PC-3 (cell line): ENCODE measurements at regions not wholly inside any gene's neighbourhood (a gene's known extent, or its start where the extent isn't known, plus 50 kb on each side); places are given as distances from the start of the nearest gene placed in this dataset.

ENCODE experiments used
- ATAC-seq: fragments of 200-7000 bp; cut with Tn5 transposase; 2 replicates; pipeline ENCODE4 v1.9.1; 2020; ENCODE audit warnings: mild to moderate bottlenecking, moderate library complexity
- BruUV-seq: library from RNA; stranded (reverse); fragments of 400-500 nt; replicated peaks from 2 replicates; lab custom pipeline; 2021; lab: Mats Ljungman, UMichigan
- CTCF ChIA-PET: fragments of 300-600 bp; sonication (Branson Sonifier 250); formaldehyde crosslinking; loops from one replicate; lab custom pipeline; 2022; ENCODE audit warnings: antibody characterized with exemption; lab: Charles Lee
- POLR2A ChIA-PET: fragments of 300-600 bp; sonication (Branson Sonifier 250); formaldehyde crosslinking; loops from one replicate; lab custom pipeline; 2022; ENCODE audit warnings: antibody characterized with exemption; ENCODE audit not compliant: unreplicated experiment; lab: Charles Lee
- DNase-seq: peaks from one replicate; pipeline ENCODE4 v3.0.0-alpha.2; 2015
- H2AFZ ChIP-seq: fragments of 300-600 bp; sonication (generic); 2 replicates; pipeline ENCODE4 v1.6.0; 2016; ENCODE audit warnings: antibody characterized with exemption, low read length
- H3F3A ChIP-seq: fragments of 300-600 bp; sonication (generic); one replicate; pipeline ENCODE4 v1.6.0; 2017; ENCODE audit warnings: antibody characterized with exemption, low read length, control low read depth, mild to moderate bottlenecking; ENCODE audit not compliant: unreplicated experiment
- H3K27ac ChIP-seq: fragments of 300-600 bp; sonication (generic); 2 replicates; pipeline ENCODE4 v1.5.1; 2016; ENCODE audit warnings: mild to moderate bottlenecking, low read length
- H3K27me3 ChIP-seq: fragments of 300-600 bp; sonication (generic); 2 replicates; pipeline ENCODE4 v1.6.1; 2016; ENCODE audit warnings: low read length, mixed read lengths
- H3K36me3 ChIP-seq: fragments of 300-600 bp; sonication (generic); 2 replicates; pipeline ENCODE4 v1.6.1; 2016; ENCODE audit warnings: low read depth, mixed run types, low read length, mixed read lengths
- H3K4me1 ChIP-seq: fragments of 300-600 bp; sonication (generic); 2 replicates; pipeline ENCODE4 v1.5.1; 2016; ENCODE audit warnings: low read length; ENCODE audit not compliant: insufficient read depth
- H3K4me2 ChIP-seq: fragments of 300-600 bp; sonication (generic); 2 replicates; pipeline ENCODE4 v1.6.0; 2016; ENCODE audit warnings: low read length
- H3K4me3 ChIP-seq: fragments of 300-600 bp; sonication (generic); 2 replicates; pipeline ENCODE4 v1.5.1; 2016; ENCODE audit warnings: mild to moderate bottlenecking, low read length, mixed read lengths
- H3K79me2 ChIP-seq: fragments of 300-600 bp; sonication (generic); 2 replicates; pipeline ENCODE4 v1.6.1; 2017; ENCODE audit warnings: low read length, mixed read lengths
- H3K9ac ChIP-seq: fragments of 300-600 bp; sonication (generic); 2 replicates; pipeline ENCODE4 v1.6.0; 2016; ENCODE audit warnings: mild to moderate bottlenecking, low read length
- H3K9me2 ChIP-seq: fragments of 300-600 bp; sonication (generic); replicated peaks from 2 replicates; pipeline ENCODE4 v1.6.1; 2016; ENCODE audit warnings: mixed run types, low read length, mixed read lengths
- H3K9me3 ChIP-seq: fragments of 300-600 bp; sonication (generic); 2 replicates; pipeline ENCODE4 v1.6.1; 2016; ENCODE audit warnings: low read length, mixed read lengths
- H4K20me1 ChIP-seq: fragments of 300-600 bp; sonication (generic); 2 replicates; pipeline ENCODE4 v1.6.1; 2016; ENCODE audit warnings: low read length, mixed read lengths
- EZH2 ChIP-seq: fragments of 300-600 bp; sonication (generic); IDR thresholded peaks from one replicate; pipeline ENCODE4 v1.6.1; 2017; ENCODE audit warnings: antibody characterized with exemption, mild to moderate bottlenecking, low read length; ENCODE audit not compliant: unreplicated experiment
- EZH2phosphoT487 ChIP-seq: fragments of 300-600 bp; sonication (generic); IDR thresholded peaks from 2 replicates; pipeline ENCODE4 v1.6.1; 2018; ENCODE audit warnings: mild to moderate bottlenecking, antibody characterized with exemption, low read length, borderline replicate concordance
- intact Hi-C: fragments of 100-400 bp; cut with micrococcal nuclease; formaldehyde crosslinking; loops from 2 replicates; pipeline ENCODE4 v1.9.0; 2023
- TF ChIP-seq, protein P1 (sequence below): fragments of 300-600 bp; sonication (generic); conservative IDR thresholded peaks from 2 replicates; pipeline ENCODE4 v1.5.1; 2017; ENCODE audit warnings: antibody characterized with exemption, low read depth, mild to moderate bottlenecking, low read length

DNA sequence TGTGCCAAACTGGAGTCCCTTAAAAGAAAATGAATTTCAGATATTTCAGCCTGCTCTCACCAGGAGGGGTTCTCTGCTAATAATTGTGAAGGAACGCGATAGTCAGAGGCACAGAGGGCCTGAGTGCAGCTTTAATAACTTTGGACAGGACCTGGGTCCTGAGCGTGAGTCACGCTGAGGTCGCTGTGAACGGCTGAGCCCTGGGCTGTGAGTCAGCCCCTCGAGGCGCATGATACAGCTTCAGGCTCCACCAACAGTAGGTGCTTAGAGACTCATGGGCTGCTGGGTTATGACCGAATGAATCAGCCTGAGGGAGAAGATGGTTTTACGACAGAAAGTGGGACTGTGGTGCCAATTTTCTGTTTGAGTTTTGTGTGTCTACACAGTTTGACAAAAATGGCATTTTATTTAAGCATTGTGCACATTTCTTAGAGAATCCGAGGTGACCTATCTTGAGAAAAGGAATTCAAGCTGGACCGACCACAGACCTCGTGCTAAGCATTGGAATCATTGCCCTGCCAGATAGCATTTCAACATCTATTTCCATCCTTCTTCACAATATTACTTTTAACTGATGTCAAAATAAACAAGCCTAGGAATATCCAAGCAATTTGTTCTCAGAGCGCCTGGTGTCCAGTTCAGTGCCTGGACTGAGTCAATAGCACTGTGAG, 183.0 kb downstream of the THBS2 start:
- no peaks in the 10 kb centered on the region for H3K36me3 ChIP-seq
- H3K4me1 ChIP-seq = peaks cover 20% of the 10 kb centered on the region
- peak; percentile 93 for DNase-seq
- ChIA-PET POLR2A (no interaction called here), CTCF (interaction anchor here (0.6 kb wide), 1 partner anchor 584 kb away, joined by 4 read pairs; no protein-coding TSS in a partner anchor)
- H3K27ac ChIP-seq = peak overlapping the region; percentile 93
- H3K9ac ChIP-seq = peak overlapping the region; percentile 66
- H3K4me3 ChIP-seq = peak overlapping the region; percentile 6; the same call in 1 of the 2 replicates
- ATAC-seq = peak; percentile 94
- no peaks in the 10 kb centered on the region for H3K27me3 ChIP-seq
- TF ChIP-seq EZH2phosphoT487 (no peak), EZH2 (no peak)
- TF ChIP-seq, protein P1, sequence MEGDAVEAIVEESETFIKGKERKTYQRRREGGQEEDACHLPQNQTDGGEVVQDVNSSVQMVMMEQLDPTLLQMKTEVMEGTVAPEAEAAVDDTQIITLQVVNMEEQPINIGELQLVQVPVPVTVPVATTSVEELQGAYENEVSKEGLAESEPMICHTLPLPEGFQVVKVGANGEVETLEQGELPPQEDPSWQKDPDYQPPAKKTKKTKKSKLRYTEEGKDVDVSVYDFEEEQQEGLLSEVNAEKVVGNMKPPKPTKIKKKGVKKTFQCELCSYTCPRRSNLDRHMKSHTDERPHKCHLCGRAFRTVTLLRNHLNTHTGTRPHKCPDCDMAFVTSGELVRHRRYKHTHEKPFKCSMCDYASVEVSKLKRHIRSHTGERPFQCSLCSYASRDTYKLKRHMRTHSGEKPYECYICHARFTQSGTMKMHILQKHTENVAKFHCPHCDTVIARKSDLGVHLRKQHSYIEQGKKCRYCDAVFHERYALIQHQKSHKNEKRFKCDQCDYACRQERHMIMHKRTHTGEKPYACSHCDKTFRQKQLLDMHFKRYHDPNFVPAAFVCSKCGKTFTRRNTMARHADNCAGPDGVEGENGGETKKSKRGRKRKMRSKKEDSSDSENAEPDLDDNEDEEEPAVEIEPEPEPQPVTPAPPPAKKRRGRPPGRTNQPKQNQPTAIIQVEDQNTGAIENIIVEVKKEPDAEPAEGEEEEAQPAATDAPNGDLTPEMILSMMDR = no peak; the same call in 1 of the 2 replicates
- no peaks in the 10 kb centered on the region for H3F3A ChIP-seq
- H3K9me2 ChIP-seq = no peaks in the 10 kb centered on the region
- BruUV-seq = no TSS peak
- H2AFZ ChIP-seq = 0 out of 2 replicates have a peak overlapping the region, but pooled peaks have one; percentile 47
- no peaks in the 10 kb centered on the region for H4K20me1 ChIP-seq
- intact Hi-C loops = no loop called here
- H3K79me2 ChIP-seq = no peaks in the 10 kb centered on the region
- H3K9me3 ChIP-seq = no peaks in the 10 kb centered on the region
- H3K4me2 ChIP-seq = peak overlapping the region; percentile 69

DNA sequence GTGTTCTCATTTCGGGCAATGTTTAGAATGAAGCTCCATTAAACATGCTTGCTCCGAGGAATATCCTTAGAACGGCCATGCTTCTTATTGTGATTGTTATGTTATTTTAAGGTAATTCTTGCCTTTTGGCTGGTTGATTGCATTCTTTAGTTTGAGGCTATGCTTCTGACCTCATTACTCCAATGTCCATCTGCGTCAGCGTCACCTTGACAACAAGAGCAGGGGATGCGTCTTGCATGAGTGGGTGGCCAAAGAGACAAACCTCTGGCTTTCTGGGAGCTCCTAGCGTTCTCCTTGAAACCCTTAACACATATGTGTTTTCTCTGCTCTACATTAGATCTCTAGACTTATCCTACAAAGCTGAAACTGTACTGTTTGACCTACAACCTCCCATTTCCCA, 184.3 kb downstream of the THBS2 start:
- Histone ChIP-seq H3F3A (no peaks in the 10 kb centered on the region), H4K20me1 (no peaks in the 10 kb centered on the region), H3K4me2 (no peak overlapping the region), H2AFZ (no peak overlapping the region), H3K4me3 (no peak overlapping the region), H3K9ac (no peak overlapping the region), H3K9me2 (no peaks in the 10 kb centered on the region), H3K79me2 (no peaks in the 10 kb centered on the region), H3K36me3 (no peaks in the 10 kb centered on the region), H3K27me3 (no peaks in the 10 kb centered on the region), H3K9me3 (no peaks in the 10 kb centered on the region), H3K4me1 (peaks cover 20% of the 10 kb centered on the region), H3K27ac (no peak overlapping the region)
- ChIA-PET CTCF (no interaction called here), POLR2A (no interaction called here)
- TF ChIP-seq EZH2 (no peak), EZH2phosphoT487 (no peak)
- TF ChIP-seq, protein P1 = no peak
- intact Hi-C loops = no loop called here
- ATAC-seq = no peak
- DNase-seq = no peak
- BruUV-seq = no TSS peak

DNA sequence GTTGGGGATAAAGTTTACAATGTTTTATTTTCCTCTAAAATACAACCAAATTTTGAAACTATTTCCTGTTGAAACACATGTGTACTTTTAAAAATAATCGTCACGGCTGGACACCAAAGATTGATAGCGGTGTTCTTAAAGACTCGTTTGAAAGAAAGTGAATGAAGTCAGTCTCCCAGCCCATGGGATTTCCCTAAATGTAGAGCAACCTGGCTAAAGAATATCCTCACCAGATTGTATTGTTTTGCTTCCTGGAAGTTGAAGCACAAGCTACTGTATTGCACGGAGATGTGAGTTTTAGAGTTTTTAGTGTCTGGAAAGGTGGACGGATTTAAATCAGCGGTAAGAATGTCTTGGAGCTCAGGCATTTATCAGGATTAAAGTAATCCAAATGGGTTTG, 189.5 kb downstream of the THBS2 start:
- no peak overlapping the region for H2AFZ ChIP-seq
- no peak overlapping the region for H3K4me3 ChIP-seq
- H3K27me3 ChIP-seq = no peaks in the 10 kb centered on the region
- BruUV-seq = no TSS peak
- TF ChIP-seq EZH2 (no peak), EZH2phosphoT487 (no peak)
- TF ChIP-seq, protein P1 = no peak
- H3K9ac ChIP-seq = no peak overlapping the region
- H3K4me2 ChIP-seq = no peak overlapping the region
- POLR2A ChIA-PET = no interaction called here
- no peaks in the 10 kb centered on the region for H3K9me3 ChIP-seq
- H3K27ac ChIP-seq = no peak overlapping the region
- no peaks in the 10 kb centered on the region for H3K9me2 ChIP-seq
- ATAC-seq (no peak), DNase-seq (no peak)
- intact Hi-C loops = no loop called here
- H3K79me2 ChIP-seq = no peaks in the 10 kb centered on the region
- no peaks in the 10 kb centered on the region for H3K36me3 ChIP-seq
- no peaks in the 10 kb centered on the region for H3F3A ChIP-seq
- H3K4me1 ChIP-seq = no peaks in the 10 kb centered on the region
- CTCF ChIA-PET = no interaction called here
- no peaks in the 10 kb centered on the region for H4K20me1 ChIP-seq
